Amniotic stem cell (primary cell): ENCODE measurements at regions not wholly inside any gene's neighbourhood (a gene's known extent, or its start where the extent isn't known, plus 50 kb on each side); places are given as distances from the start of the nearest gene placed in this dataset.

Experiments
- DNase-seq: peaks from one replicate; lab custom pipeline; 2025; lab: John Stamatoyannopoulos, UW

GRCh38 chr4:148812101-148812500, 369.9 kb upstream of the NR3C2 start:
- no peak for DNase-seq

DNA sequence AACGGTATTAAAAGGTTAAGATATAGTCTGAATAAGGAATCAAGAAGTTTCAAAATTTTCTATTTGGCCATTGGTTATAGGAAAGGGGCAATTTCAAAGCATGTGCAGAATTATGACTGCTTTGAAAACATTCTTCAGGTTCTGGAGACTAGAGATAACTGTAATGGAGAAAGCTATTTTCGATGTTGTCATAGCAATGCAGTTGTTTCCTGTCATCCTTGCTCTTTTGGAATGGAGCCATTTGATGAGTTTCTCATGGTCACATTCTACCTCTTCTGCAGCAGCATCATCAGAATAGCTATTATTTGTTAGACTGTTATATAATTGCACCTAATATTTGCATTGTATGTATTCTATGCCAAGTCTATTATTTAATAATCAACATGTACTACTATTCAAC, 368.2 kb upstream of the NR3C2 start:
- no peak for DNase-seq

GRCh38 chr4:148808416-148808815, 366.2 kb upstream of the NR3C2 start:
- no peak for DNase-seq

DNA sequence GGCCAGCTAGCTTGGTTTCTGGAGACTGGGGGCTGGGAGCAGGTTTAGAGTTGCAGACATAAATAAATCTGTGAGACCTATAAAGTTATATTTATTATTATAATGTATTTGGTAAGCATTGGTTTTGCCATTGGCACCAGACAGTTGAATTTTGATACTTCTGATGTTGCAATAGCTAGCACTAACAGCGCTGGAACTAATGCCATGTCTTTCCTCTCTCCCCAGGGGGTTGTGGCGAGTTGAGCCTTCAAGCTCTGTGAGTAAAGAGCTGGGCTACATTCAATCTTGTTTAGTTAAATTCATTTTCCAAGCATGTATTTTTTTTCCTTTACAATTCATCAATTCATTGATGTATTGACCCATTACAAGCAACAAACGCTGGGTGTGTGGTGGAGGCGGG, 358.7 kb upstream of the NR3C2 start:
- DNase-seq, result no peak

DNA sequence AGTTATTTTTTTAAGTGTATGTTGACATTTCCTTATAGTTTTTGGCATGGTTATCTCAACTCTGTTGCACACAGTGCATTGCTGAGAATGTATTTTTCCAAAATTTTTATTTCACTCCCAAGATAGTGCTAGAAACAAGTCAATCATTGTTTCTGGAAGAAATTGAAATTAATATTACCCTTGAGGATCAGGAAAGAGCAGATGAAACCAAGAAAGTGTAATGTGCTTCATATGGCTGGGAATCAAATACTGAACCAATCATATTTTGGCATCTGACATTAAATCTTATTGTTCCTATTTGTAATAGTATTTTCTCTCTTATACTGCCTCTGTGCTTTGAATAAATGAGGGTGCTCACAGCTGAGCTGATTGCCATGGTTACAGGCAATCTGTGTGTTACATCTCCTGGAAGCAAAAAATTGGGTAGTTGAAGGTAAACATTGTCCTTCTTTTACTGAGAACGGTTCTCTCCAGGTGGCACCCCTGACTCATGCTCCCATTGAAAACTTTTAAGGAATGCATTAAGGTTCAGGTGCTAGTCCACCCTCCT, 358.2 kb upstream of the NR3C2 start:
- DNase-seq, result no peak

DNA sequence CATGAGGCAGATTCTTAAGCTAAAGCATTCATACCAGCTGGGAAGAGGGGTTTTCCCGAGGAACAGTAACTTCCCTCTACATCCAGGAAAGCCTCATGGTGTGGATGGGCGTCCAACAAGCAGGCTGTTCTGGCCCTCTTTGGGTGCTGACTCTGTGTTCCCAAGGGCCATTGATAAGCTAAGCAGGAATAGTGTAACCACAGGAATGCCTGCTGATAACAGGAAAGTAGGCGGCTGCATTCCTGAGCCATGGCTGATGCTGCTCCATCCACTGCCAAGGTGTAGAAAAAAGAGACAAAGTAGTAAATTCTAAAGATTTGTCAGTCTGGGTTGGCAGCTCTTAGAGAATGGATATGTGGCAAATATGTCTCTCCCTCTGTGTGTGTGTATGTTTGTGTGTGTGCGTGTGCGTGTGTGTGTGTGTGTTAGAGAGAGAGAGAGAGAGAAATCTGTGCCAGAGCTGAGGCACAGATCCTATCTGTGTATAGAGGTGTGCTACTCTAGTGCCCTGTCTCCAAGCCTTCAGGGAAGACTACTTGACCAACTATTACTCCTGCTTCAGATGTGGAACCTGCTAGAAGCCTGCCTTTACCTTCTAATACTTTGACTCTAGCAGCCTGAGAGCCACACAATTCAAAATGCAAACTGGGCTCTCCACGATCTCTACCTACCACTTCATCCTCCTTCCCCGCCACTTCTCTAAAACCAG, 353.1 kb upstream of the NR3C2 start:
- DNase-seq, result no peak

GRCh38 chr4:148793221-148793620, 351.0 kb upstream of the NR3C2 start:
- DNase-seq, result no peak

- no peak for DNase-seq
Observed at GRCh38 chr4:148790691-148791090, 348.5 kb upstream of the NR3C2 start.

- no peak for DNase-seq
Observed at GRCh38 chr4:148790246-148790645, 348.0 kb upstream of the NR3C2 start.

DNA sequence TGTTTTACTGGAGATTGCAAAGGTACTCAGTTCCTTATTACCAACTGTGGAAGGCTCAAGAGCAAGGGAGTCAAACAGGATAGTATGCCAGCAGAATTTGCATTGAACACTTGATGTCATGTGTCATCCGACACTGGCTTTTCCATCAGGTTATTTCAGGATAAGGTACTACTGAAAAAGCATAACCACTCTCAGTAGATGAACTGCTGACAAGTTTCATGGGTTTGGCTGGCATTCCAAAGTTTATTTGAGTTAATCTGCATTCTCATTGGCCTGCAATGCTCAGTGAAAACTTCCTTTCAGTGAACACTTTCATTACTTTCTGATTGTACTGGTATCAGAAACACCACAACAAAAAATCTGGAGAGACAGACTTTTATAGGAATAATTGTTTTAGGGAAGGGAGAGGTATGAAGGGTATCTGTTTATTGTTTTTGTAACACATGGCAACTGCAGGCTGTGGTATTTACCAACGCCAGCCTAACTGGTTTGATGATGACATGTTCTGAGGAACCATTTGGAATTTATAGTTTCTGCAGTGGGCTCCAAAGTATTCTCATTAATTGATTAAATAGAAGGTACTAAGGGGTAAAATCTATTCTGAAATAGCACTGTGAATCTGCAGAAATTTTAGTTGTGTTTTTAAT, 345.7 kb upstream of the NR3C2 start:
- DNase-seq, result no peak

DNA sequence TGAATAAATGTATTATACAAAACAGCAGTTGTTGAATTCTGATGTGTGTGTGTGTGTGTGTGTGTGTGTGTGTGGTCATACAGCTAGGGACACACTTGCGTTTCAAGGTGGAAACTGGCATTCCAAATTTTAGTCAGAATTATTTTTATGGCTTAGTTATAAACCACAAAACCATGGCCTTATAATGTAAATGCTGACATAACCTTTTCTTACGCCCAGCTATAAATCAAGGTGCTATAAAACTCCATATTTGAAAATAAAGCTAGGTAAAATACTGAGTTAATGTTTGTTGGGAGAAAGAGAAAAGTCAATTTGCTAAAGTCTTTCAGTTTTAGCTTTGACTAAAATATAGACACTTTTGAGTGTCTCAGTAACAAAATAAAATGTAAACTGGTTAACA, 345.1 kb upstream of the NR3C2 start:
- no peak for DNase-seq

DNA sequence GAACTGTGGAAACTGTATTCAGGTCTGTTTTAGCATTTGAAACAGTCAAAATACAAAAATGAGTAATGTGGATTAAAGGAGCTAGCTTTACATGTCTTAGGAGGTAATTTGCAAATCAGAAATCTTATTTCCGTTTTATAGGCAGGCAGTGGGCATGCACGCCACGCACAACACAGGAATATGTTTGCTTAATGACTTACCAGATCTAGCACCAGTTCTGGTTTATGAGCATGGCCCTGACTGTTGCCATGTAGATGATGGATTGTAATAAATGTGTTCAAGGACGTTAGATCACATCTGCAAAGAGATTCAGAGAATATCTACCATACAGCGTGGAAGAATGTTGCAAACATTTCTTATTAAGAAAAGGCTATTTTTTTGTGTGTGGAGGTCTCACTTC, 344.5 kb upstream of the NR3C2 start:
- no peak for DNase-seq

- DNase-seq, result no peak
Observed at GRCh38 chr4:148782284-148782683, 340.1 kb upstream of the NR3C2 start.

GRCh38 chr4:148780426-148781005, 338.3 kb upstream of the NR3C2 start:
- no peak for DNase-seq

GRCh38 chr4:148779771-148780170, 337.6 kb upstream of the NR3C2 start:
- DNase-seq, result no peak

DNA sequence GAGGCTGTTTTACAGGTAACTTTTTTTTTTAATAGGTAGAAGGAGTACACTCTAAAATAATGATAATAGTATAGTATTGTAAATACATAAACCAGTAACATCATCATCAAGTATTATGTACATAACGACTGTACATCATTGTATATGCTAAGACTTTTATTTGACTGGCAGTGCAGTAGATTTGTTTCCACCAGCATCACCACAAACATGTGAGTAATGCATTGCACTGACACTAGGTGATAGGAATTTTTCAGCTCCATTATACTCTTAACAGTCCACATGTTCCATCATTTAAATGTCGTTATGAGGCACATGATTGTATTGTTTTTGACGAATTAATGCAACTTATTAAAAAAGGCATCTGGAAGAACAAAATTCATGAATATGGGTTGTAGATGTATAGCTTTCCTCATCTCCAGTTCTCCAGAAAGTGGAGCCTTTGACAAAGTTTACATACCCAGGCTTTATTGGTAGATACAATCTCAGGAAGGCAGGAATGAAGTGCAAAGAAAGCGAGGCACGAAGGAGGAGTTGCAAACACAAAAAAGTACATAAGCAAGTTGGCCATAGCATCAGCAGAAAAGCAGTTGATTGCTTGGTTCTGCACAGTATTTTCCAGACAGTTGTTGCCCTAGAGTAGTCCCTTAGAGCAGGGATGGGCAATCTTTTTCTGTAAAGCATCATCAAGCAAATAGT, 336.9 kb upstream of the NR3C2 start:
- DNase-seq, result no peak

GRCh38 chr4:148776941-148777340, 334.7 kb upstream of the NR3C2 start:
- DNase-seq, result peak; percentile 38

GRCh38 chr4:148774134-148774533, 331.9 kb upstream of the NR3C2 start:
- DNase-seq, result no peak

GRCh38 chr4:148773313-148773712, 331.1 kb upstream of the NR3C2 start:
- DNase-seq, result no peak

GRCh38 chr4:148770848-148771247, 328.6 kb upstream of the NR3C2 start:
- no peak for DNase-seq

GRCh38 chr4:148770377-148770776, 328.2 kb upstream of the NR3C2 start:
- no peak for DNase-seq

- DNase-seq, result no peak
Observed at GRCh38 chr4:148764720-148765119, 322.5 kb upstream of the NR3C2 start.

- DNase-seq, result no peak
Observed at GRCh38 chr4:148757171-148757570, 315.0 kb upstream of the NR3C2 start.
